ENCODE measurements at regions not wholly inside any gene's neighbourhood (a gene's known extent, or its start where the extent isn't known, plus 50 kb on each side); places are given as distances from the start of the nearest gene placed in this dataset.

- no peak for TF ChIP-seq CTCF (IDR thresholded peaks at IDR 0.05; ENCODE audit: low read length)
- TF ChIP-seq EZH2phosphoT487 (IDR thresholded peaks at IDR 0.05; ENCODE audit: low read length) = no peak
Measured at GRCh38 chr18:67453901-67454300, 62.6 kb downstream of the DSEL start.
